Caco-2 (cell line): ENCODE measurements at regions not wholly inside any gene's neighbourhood (a gene's known extent, or its start where the extent isn't known, plus 50 kb on each side); places are given as distances from the start of the nearest gene placed in this dataset.

ENCODE experiments used
- BruUV-seq: library from RNA; stranded (reverse); fragments of 400-500 nt; replicated peaks from 2 replicates; lab custom pipeline; 2021; lab: Mats Ljungman, UMichigan
- CTCF ChIA-PET: fragments of 300-600 bp; sonication (Branson Sonifier 250); formaldehyde crosslinking; loops from one replicate; lab custom pipeline; 2022; ENCODE audit warnings: antibody characterized with exemption; lab: Charles Lee
- POLR2A ChIA-PET: fragments of 300-600 bp; sonication (Branson Sonifier 250); formaldehyde crosslinking; loops from one replicate; lab custom pipeline; 2022; ENCODE audit warnings: antibody characterized with exemption; lab: Charles Lee
- DNase-seq, 2 experiments: peaks; one replicate each; pipeline versions ENCODE4 v3.0.0 to v3.0.0-alpha.2; 2020 to 2022
- H3K27me3 ChIP-seq: replicated peaks from 2 replicates; pipeline ENCODE4 v1.6.0; 2011; ENCODE audit warnings: low read length; ENCODE audit not compliant: control insufficient read depth, insufficient read depth
- H3K36me3 ChIP-seq: 2 replicates; pipeline ENCODE4 v1.5.1; 2011; ENCODE audit warnings: low read length; ENCODE audit not compliant: control insufficient read depth, insufficient read depth
- H3K4me1 ChIP-seq: fragments of 250-450 bp; sonication (Bioruptor Pico); 2 replicates; pipeline ENCODE4 v1.5.1; 2020; ENCODE audit warnings: mild to moderate bottlenecking
- H3K4me3 ChIP-seq: 2 replicates; pipeline ENCODE4 v1.5.1; 2011; ENCODE audit warnings: low read depth, mild to moderate bottlenecking, control low read depth, low read length
- H3K9me3 ChIP-seq: fragments of 250-450 bp; sonication (Bioruptor Pico); 2 replicates; pipeline ENCODE4 v1.5.1; 2020; ENCODE audit warnings: mild to moderate bottlenecking, moderate library complexity
- H3K27ac Mint-ChIP-seq: one replicate; pipeline ENCODE4 v1.8.0; 2022; ENCODE audit warnings: mixed read lengths; ENCODE audit not compliant: unreplicated experiment
- H3K27me3 Mint-ChIP-seq: one replicate; pipeline ENCODE4 v1.8.0; 2022; ENCODE audit warnings: mixed read lengths; ENCODE audit not compliant: insufficient read depth, unreplicated experiment
- H3K36me3 Mint-ChIP-seq: one replicate; pipeline ENCODE4 v1.8.0; 2022; ENCODE audit warnings: mild to moderate bottlenecking, mixed read lengths; ENCODE audit not compliant: insufficient read depth, unreplicated experiment
- H3K4me1 Mint-ChIP-seq: one replicate; pipeline ENCODE4 v1.8.0; 2022; ENCODE audit warnings: low read depth, mixed read lengths; ENCODE audit not compliant: unreplicated experiment
- H3K4me3 Mint-ChIP-seq: one replicate; pipeline ENCODE4 v1.8.0; 2022; ENCODE audit warnings: mild to moderate bottlenecking, moderate library complexity, mixed read lengths; ENCODE audit not compliant: unreplicated experiment
- H3K9me3 Mint-ChIP-seq: one replicate; pipeline ENCODE4 v1.8.0; 2022; ENCODE audit warnings: mixed read lengths; ENCODE audit not compliant: unreplicated experiment
- CTCF ChIP-seq, 2 experiments: fragments of 200-600 bp in 1 of 2; IDR thresholded peaks; 1 replicate in 1 of 2; 2 replicates in 1 of 2; pipeline versions ENCODE4 v1.5.1 to v1.8.0; 2011 to 2022; ENCODE audit warnings: antibody characterized with exemption in 1 of 2, control low read depth in 1 of 2, inconsistent platforms in 1 of 2, low read depth in 1 of 2, low read length in 1 of 2, mild to moderate bottlenecking in 1 of 2, moderate library complexity in 1 of 2; ENCODE audit not compliant: insufficient read depth in 1 of 2, severe bottlenecking in 1 of 2, unreplicated experiment in 1 of 2
- intact Hi-C: fragments of 100-400 bp; cut with micrococcal nuclease; formaldehyde crosslinking; loops from one replicate; pipeline ENCODE4 v1.10.0; 2022; ENCODE audit not compliant: unreplicated experiment

DNA sequence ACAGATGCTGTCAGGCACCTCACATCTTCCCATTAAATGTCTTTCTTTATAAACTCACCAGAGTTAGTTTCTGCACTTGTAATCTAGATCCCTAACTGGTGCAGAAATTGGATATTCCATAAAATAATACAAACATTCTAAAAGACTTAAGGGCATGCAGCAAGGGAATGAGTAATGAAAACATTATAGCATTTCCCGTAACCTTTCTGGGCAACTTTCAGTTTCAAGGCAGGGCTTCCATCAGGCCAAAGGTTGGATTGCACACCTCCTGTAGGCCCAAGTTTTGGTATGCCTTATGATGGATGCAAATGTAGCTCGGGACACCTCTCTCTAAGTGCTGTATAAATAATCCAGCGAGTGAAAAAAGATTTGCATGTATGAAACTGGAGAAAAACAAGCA lies 129.9 kb upstream of the LYZL2 start:
- no peak for DNase-seq
- POLR2A ChIA-PET, result no interaction called here
- H3K27ac Mint-ChIP-seq, result no peak overlapping the region
- TF ChIP-seq CTCF (IDR thresholded peaks at IDR 0.05; ENCODE audit: insufficient read depth in 1 of 2, low read depth in 1 of 2, low read length in 1 of 2, severe bottlenecking in 1 of 2, unreplicated experiment in 1 of 2), result no peak
- Histone ChIP-seq H3K36me3 (no peaks in the 10 kb centered on the region), H3K4me1 (no peaks in the 10 kb centered on the region), H3K27me3 (no peaks in the 10 kb centered on the region), H3K9me3 (no peaks in the 10 kb centered on the region), H3K4me3 (no peak overlapping the region)
- no peaks in the 10 kb centered on the region for H3K36me3 Mint-ChIP-seq
- BruUV-seq, result no TSS peak
- H3K9me3 Mint-ChIP-seq, result no peaks in the 10 kb centered on the region
- intact Hi-C loops, result no loop called here
- CTCF ChIA-PET, result no interaction called here
- no peak overlapping the region for H3K4me3 Mint-ChIP-seq
- peaks cover 2% of the 10 kb centered on the region for H3K27me3 Mint-ChIP-seq
- no peaks in the 10 kb centered on the region for H3K4me1 Mint-ChIP-seq

DNA sequence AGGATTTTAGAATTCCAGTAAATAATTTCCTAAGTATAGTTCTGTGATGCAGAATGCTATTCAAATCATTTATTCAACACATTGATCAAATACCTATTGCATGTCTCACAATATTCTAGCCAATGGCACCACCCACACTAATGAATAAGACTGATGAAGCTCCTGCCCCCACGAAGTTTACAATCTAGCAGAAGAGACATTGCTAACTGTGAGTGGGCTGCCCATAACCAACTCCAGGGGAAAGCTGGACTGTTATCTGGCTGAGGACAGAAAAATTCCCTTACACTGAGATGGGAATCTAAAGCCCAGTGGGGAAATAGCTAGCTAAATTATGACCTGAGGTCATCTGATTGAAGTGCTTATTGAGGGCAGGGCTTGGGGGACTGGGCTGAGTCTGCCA lies 128.8 kb upstream of the LYZL2 start:
- no peak overlapping the region for H3K4me3 ChIP-seq
- no peak overlapping the region for H3K27ac Mint-ChIP-seq
- H3K9me3 ChIP-seq, result no peaks in the 10 kb centered on the region
- no peak overlapping the region for H3K4me3 Mint-ChIP-seq
- TF ChIP-seq CTCF (IDR thresholded peaks at IDR 0.05; ENCODE audit: insufficient read depth in 1 of 2, low read depth in 1 of 2, low read length in 1 of 2, severe bottlenecking in 1 of 2, unreplicated experiment in 1 of 2), result no peak
- H3K4me1 ChIP-seq, result no peaks in the 10 kb centered on the region
- no peaks in the 10 kb centered on the region for H3K36me3 ChIP-seq
- no peaks in the 10 kb centered on the region for H3K27me3 ChIP-seq
- H3K9me3 Mint-ChIP-seq, result no peaks in the 10 kb centered on the region
- intact Hi-C loops, result no loop called here
- no TSS peak for BruUV-seq
- ChIA-PET POLR2A (no interaction called here), CTCF (no interaction called here)
- peaks cover 7% of the 10 kb centered on the region for H3K27me3 Mint-ChIP-seq
- H3K4me1 Mint-ChIP-seq, result no peaks in the 10 kb centered on the region
- DNase-seq, result no peak
- no peaks in the 10 kb centered on the region for H3K36me3 Mint-ChIP-seq

GRCh38 chr10:30756896-30757295 lies 127.3 kb upstream of the LYZL2 start:
- Mint-ChIP-seq H3K4me3 (no peak overlapping the region), H3K4me1 (no peaks in the 10 kb centered on the region), H3K9me3 (no peaks in the 10 kb centered on the region), H3K27ac (no peak overlapping the region), H3K27me3 (peaks cover 9% of the 10 kb centered on the region), H3K36me3 (no peaks in the 10 kb centered on the region)
- CTCF ChIA-PET, result no interaction called here
- TF ChIP-seq CTCF (IDR thresholded peaks at IDR 0.05; ENCODE audit: insufficient read depth in 1 of 2, low read depth in 1 of 2, low read length in 1 of 2, severe bottlenecking in 1 of 2, unreplicated experiment in 1 of 2), result no peak
- no TSS peak for BruUV-seq
- intact Hi-C loops, result no loop called here
- Histone ChIP-seq H3K4me1 (no peaks in the 10 kb centered on the region), H3K27me3 (no peaks in the 10 kb centered on the region), H3K9me3 (no peaks in the 10 kb centered on the region), H3K4me3 (no peak overlapping the region), H3K36me3 (no peaks in the 10 kb centered on the region)
- DNase-seq, result no peak
- POLR2A ChIA-PET, result no interaction called here
